ENCODE measurements at regions not wholly inside any gene's neighbourhood (a gene's known extent, or its start where the extent isn't known, plus 50 kb on each side); places are given as distances from the start of the nearest gene placed in this dataset.

- H3K27ac Mint-ChIP-seq (ENCODE audit: unreplicated experiment): no peak overlapping the region
These were observed 157.6 kb downstream of the BLID start for GRCh38 chr11:121958323-121958970.

GRCh38 chr11:121953122-121953521 lies 162.9 kb downstream of the BLID start:
- no peaks in the 10 kb centered on the region for H3K36me3 Mint-ChIP-seq (ENCODE audit: low read depth)
- no peak for TF ChIP-seq CTCF (IDR thresholded peaks at IDR 0.05)
- H3K27ac Mint-ChIP-seq (ENCODE audit: unreplicated experiment): no peak overlapping the region
- H3K27me3 Mint-ChIP-seq (ENCODE audit: low read depth): peaks cover 6% of the 10 kb centered on the region
- H3K4me3 Mint-ChIP-seq (ENCODE audit: unreplicated experiment): no peak overlapping the region
- DNase-seq (ENCODE audit: low spot score): no peak
- no peaks in the 10 kb centered on the region for H3K4me1 Mint-ChIP-seq (ENCODE audit: low read depth)
- no peaks in the 10 kb centered on the region for H3K9me3 Mint-ChIP-seq (ENCODE audit: low read depth)

More at GRCh38 chr11:121958323-121958970, 157.6 kb downstream of the BLID start:
- no peak for DNase-seq (ENCODE audit: low spot score)
- no peak for TF ChIP-seq CTCF (IDR thresholded peaks at IDR 0.05)
- Mint-ChIP-seq H3K36me3 (ENCODE audit: low read depth) (no peaks in the 10 kb centered on the region), H3K9me3 (ENCODE audit: low read depth) (no peaks in the 10 kb centered on the region), H3K27me3 (ENCODE audit: low read depth) (peaks cover 6% of the 10 kb centered on the region), H3K4me1 (ENCODE audit: low read depth) (no peaks in the 10 kb centered on the region), H3K4me3 (ENCODE audit: unreplicated experiment) (no peak overlapping the region)

GRCh38 chr11:121950160-121950559 lies 165.9 kb downstream of the BLID start:
- H3K4me1 Mint-ChIP-seq (ENCODE audit: low read depth): no peaks in the 10 kb centered on the region
- peaks cover 2% of the 10 kb centered on the region for H3K27me3 Mint-ChIP-seq (ENCODE audit: low read depth)
- H3K4me3 Mint-ChIP-seq (ENCODE audit: unreplicated experiment): no peak overlapping the region
- peaks cover 9% of the 10 kb centered on the region for H3K9me3 Mint-ChIP-seq (ENCODE audit: low read depth)
- no peaks in the 10 kb centered on the region for H3K36me3 Mint-ChIP-seq (ENCODE audit: low read depth)
- TF ChIP-seq CTCF (IDR thresholded peaks at IDR 0.05): no peak
- H3K27ac Mint-ChIP-seq (ENCODE audit: unreplicated experiment): no peak overlapping the region
- DNase-seq (ENCODE audit: low spot score): no peak

- DNase-seq (ENCODE audit: low spot score): no peak
- H3K4me3 Mint-ChIP-seq (ENCODE audit: unreplicated experiment): no peak overlapping the region
- H3K4me1 Mint-ChIP-seq (ENCODE audit: low read depth): no peaks in the 10 kb centered on the region
- H3K27ac Mint-ChIP-seq (ENCODE audit: unreplicated experiment): no peak overlapping the region
- TF ChIP-seq CTCF (IDR thresholded peaks at IDR 0.05): no peak
- no peaks in the 10 kb centered on the region for H3K36me3 Mint-ChIP-seq (ENCODE audit: low read depth)
- H3K9me3 Mint-ChIP-seq (ENCODE audit: low read depth): peaks cover 9% of the 10 kb centered on the region
- no peaks in the 10 kb centered on the region for H3K27me3 Mint-ChIP-seq (ENCODE audit: low read depth)
These were observed 169.5 kb downstream of the BLID start for GRCh38 chr11:121946514-121946913.

- Mint-ChIP-seq H3K27me3 (ENCODE audit: low read depth) (no peaks in the 10 kb centered on the region), H3K36me3 (ENCODE audit: low read depth) (no peaks in the 10 kb centered on the region), H3K4me3 (ENCODE audit: unreplicated experiment) (no peak overlapping the region), H3K9me3 (ENCODE audit: low read depth) (peaks cover 9% of the 10 kb centered on the region), H3K4me1 (ENCODE audit: low read depth) (no peaks in the 10 kb centered on the region), H3K27ac (ENCODE audit: unreplicated experiment) (no peak overlapping the region)
- no peak for DNase-seq (ENCODE audit: low spot score)
- TF ChIP-seq CTCF (IDR thresholded peaks at IDR 0.05): no peak
These were observed 171.3 kb downstream of the BLID start for GRCh38 chr11:121944556-121945230.

Measured in chondrocyte (in vitro differentiated cells).